NCI-H526 (cell line): ENCODE measurements at regions not wholly inside any gene's neighbourhood (a gene's known extent, or its start where the extent isn't known, plus 50 kb on each side); places are given as distances from the start of the nearest gene placed in this dataset.
"Not testable (repeated sequence)": the region's sequence is repeated elsewhere in the genome, so short reads cannot be mapped to it uniquely, and the experiment has no call there.

Source experiments
- DNase-seq, 2 experiments: peaks; one replicate each; lab custom pipeline; 2025; lab: John Stamatoyannopoulos, UW

GRCh38 chr1:55456971-55457370 is 241.8 kb upstream of the USP24 start:
- no peak for DNase-seq

- DNase-seq: no peak
Observed at GRCh38 chr1:55448261-55448660, 233.1 kb upstream of the USP24 start.

GRCh38 chr1:55447488-55447887 is 232.3 kb upstream of the USP24 start:
- no peak for DNase-seq

- DNase-seq: no peak
Observed at GRCh38 chr1:55446351-55446750, 231.2 kb upstream of the USP24 start.

GRCh38 chr1:55445416-55445815 is 230.3 kb upstream of the USP24 start:
- no peak for DNase-seq

GRCh38 chr1:55444667-55445066 is 229.5 kb upstream of the USP24 start:
- no peak for DNase-seq

DNA sequence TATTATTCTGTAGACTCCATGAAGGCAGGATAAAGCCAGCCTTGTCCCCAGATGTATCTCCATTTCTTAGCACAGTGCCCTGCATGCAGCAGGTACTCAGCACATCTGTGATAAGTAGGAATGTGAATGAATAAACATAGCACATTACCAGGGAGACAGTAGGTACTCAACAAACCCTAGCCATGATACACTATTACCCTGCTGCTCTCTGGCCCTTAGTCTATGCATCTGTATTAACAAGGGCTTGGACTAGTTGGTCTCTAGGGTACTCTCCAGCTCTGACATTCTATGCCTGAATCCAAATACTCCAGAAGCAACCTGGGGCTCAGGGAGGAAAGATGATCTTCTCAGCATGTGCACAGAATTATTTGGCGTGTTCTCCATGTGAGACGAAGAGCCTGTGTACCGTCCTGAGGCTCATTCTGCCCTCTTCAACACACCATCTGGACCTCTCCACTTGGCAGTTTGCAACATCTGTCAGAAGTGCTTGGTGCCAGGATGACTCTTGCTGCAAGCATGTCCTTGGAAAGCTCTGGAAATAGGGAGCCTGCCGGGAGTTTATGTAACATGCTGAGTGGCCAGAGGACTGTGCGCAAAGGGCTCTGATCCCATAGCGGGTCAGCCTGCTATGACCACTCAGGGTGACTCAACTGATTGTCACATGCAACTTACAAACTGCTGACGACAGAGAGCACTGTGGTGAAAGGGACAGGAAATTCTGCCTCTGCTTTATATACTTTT is 228.2 kb upstream of the USP24 start:
- no peak for DNase-seq

- peak in 1 of 2 experiments; percentile 20 for DNase-seq
Observed at GRCh38 chr1:55441489-55441888, 226.3 kb upstream of the USP24 start.

DNA sequence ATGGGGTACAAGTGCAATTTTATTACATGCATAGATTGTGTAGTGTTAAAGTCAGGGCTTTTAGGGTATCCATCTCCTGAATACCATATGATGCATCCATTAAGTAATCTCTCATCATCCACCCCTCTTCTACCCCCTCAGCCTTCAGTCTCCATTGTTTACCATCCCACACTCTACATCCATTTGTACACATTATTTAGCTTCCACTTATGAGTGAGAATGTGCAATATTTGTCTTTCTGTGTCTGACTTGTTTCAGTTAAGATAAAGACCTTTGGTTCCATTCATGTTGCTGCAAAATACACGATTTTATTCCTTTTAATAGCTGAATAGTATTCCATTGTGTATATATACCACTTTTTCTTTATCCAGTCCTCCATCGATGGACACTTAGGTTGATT is 222.5 kb upstream of the USP24 start:
- no peak for DNase-seq

DNA sequence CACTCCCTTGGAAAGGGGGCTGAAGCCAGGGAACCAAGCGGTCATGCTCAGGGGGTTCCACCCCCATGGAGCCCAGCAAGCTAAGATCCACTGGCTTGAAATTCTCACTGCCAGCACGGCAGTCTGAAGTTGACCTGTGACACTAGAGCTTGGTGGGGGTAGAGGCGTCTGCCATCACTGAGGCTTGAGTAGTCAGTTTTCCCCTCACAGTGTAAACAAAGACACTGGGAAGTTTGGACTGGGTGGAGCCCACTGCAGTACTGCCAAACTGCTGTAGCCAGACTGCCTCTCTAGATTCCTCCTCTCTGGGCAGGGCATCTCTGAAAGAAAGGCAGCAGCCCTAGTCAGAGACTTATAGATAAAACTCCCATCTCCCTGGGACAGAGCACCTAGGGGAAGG is 215.6 kb upstream of the USP24 start:
- not testable (repeated sequence) for DNase-seq

DNA sequence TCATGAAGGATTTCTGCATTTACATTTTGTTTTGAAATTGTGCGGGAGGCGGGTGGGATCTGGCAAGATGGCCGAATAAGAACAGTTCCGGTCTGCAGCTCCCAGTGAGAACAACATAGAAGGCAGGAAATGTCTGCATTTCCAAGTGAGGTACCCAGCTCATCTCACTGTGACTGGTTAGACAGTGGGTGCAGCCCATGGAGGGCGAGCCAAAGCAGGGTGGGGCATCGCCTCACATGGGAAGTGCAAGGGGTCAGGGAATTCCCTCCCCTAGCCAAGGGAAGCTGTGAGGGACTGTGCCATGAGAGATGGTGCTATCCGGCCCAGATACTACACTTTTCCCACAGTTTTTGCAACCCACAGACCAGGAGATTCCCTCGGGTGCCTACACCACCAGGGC is 215.0 kb upstream of the USP24 start:
- not testable (repeated sequence) for DNase-seq

GRCh38 chr1:55428944-55429931 is 214.1 kb upstream of the USP24 start:
- DNase-seq: no peak

- no peak for DNase-seq
Observed at GRCh38 chr1:55428231-55428630, 213.1 kb upstream of the USP24 start.

GRCh38 chr1:55427606-55428005 is 212.4 kb upstream of the USP24 start:
- DNase-seq: no peak

GRCh38 chr1:55426619-55427018 is 211.5 kb upstream of the USP24 start:
- DNase-seq: no peak

GRCh38 chr1:55426156-55426555 is 211.0 kb upstream of the USP24 start:
- DNase-seq: no peak

DNA sequence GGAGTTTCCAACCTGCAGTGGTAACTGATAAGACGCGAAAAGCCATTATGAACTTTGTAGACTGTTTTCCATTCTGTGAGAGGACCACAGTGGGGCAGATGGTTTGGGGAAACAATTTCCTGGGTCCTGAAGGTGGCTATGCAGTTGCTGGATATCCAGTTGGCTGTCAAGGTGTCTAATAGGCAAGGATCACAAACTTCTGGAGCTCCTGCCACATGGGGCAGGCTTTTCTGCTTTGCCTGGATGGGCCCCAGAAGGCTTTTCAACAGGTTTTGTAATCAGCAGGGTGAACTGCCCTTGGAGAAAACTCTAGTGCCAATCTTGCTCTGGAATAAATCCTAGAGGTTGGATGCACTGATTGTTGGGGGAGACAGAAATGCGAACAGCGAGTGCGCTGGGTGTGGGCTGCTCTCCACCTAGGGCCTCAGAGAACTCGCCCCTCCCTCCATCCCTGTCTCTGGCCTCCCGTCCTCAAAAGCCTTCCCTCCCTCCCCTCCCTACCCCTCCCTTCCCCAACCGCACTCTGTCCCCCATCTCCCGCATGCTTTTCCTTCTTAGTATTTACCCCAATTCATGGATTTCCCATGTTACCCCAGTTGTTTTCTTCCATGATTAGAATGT is 210.3 kb upstream of the USP24 start:
- DNase-seq: no peak

DNA sequence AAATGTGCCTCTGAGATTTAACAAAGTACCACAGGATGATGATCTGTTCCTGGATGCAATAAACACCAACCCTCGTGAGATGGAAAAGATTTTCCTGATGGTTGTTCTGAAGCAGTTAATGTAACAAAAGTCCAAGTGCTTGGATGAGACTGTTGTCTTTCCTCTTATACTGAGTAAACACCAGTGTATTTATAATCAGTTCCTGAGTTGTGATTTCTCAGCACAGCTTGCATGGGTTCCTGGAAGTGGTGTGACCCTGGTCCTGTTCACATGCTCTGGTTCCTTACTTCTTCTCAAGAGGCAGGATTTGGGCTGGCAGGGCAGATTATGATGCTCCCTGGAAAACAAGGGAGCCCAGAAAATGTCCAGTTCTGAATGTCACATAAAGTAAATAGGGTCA is 208.2 kb upstream of the USP24 start:
- DNase-seq: no peak

DNA sequence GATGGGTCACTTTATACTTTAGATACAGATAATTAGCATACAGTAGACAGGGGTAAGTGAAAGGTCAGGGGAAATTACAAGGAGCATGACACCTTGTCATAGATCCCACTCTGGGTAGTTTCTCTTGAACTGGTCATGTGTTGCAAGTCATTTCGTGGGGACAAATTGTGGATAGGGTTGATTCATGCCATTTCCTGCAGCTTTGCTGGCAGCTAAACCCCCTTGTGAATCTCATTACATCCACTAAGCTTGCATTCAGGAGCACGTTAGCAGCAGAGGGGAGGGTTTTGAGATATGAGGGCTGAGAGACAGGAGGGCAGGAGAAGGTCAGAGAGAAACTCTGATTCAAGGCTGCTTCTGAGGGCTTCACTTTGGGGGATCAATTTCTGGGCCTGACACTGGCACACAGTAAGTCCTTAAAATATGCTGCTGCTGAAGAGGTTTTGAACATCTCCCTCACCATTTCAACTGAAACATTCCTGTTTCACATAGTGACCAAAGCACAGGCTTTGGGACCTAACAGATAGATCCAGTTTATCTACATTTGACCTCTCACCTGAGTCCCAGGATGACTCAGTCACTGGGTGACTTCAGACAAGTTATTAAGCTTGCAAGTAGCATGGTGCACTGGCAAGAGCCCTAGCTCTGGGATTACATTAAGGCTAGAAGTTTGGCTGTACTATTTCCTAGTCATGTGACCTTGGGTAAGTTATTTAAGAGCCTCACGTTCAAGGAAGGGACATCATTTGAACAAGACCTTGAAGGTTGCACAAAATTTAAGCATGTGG is 206.0 kb upstream of the USP24 start:
- no peak for DNase-seq

DNA sequence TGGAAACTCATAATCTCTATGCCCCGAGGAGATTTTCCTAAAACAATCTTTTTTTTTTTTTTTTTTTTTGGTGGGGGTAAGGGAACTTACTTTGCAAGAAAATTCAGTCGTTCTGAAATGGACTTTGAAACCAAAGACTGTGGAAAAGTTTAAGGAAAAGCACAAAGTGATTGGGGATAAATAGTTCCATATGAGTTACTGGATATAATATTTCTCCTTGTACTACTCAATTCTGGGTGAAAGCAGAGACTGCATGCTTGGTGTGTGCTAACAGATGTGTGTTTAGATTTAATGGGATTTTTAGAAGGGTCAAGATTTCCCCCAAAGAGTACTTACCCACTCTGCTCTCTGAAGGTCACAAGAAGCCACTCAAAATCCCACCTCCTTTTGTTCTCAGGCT is 204.9 kb upstream of the USP24 start:
- DNase-seq: no peak

- no peak for DNase-seq
Observed at GRCh38 chr1:55418208-55419000, 203.2 kb upstream of the USP24 start.
